ENCODE measurements at regions not wholly inside any gene's neighbourhood (a gene's known extent, or its start where the extent isn't known, plus 50 kb on each side); places are given as distances from the start of the nearest gene placed in this dataset.

- TF ChIP-seq, protein P1, sequence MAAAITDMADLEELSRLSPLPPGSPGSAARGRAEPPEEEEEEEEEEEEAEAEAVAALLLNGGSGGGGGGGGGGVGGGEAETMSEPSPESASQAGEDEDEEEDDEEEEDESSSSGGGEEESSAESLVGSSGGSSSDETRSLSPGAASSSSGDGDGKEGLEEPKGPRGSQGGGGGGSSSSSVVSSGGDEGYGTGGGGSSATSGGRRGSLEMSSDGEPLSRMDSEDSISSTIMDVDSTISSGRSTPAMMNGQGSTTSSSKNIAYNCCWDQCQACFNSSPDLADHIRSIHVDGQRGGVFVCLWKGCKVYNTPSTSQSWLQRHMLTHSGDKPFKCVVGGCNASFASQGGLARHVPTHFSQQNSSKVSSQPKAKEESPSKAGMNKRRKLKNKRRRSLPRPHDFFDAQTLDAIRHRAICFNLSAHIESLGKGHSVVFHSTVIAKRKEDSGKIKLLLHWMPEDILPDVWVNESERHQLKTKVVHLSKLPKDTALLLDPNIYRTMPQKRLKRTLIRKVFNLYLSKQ (tag by site-specific recombination; IDR thresholded peaks at IDR 0.05; ENCODE audit: borderline replicate concordance): no peak
- no peak for TF ChIP-seq ZNF747 (tag by site-specific recombination; IDR thresholded peaks at IDR 0.05)
- no peak for TF ChIP-seq ZNF843 (tag by site-specific recombination; IDR thresholded peaks at IDR 0.05)
- no peak for TF ChIP-seq ZFHX2 (tag by site-specific recombination; conservative IDR thresholded peaks at IDR 0.05)
- no peak for TF ChIP-seq ZNF521 (tag by site-specific recombination; IDR thresholded peaks at IDR 0.05)
- TF ChIP-seq ZFP37 (tag by site-specific recombination; IDR thresholded peaks at IDR 0.05): no peak
- TF ChIP-seq ZNF830 (tag by site-specific recombination; IDR thresholded peaks at IDR 0.05; ENCODE audit: low read depth): no peak
- no peak for TF ChIP-seq ZBTB8A (tag by site-specific recombination; IDR thresholded peaks at IDR 0.05)
- TF ChIP-seq ZNF138 (tag by site-specific recombination; IDR thresholded peaks at IDR 0.05; ENCODE audit: borderline replicate concordance): no peak
- TF ChIP-seq ZNF76 (tag by site-specific recombination; IDR thresholded peaks at IDR 0.05; ENCODE audit: borderline replicate concordance, low read depth): peak; percentile 38; the same call in 1 of the 2 replicates
- TF ChIP-seq ZNF596 (tag by site-specific recombination; IDR thresholded peaks at IDR 0.05): no peak
- TF ChIP-seq ZNF791 (tag by site-specific recombination; IDR thresholded peaks at IDR 0.05): no peak
Observed at GRCh38 chr6:6890400-6890858, 217.3 kb upstream of the RREB1 start (continued).

GRCh38 chr6:6891125-6891721, 216.5 kb upstream of the RREB1 start:
- CTCF ChIA-PET: interaction anchor here (1.1 kb wide), 1 partner anchor 143 kb away, joined by 4 read pairs; no protein-coding TSS in a partner anchor
- no peak overlapping the region for H3K27ac ChIP-seq (ENCODE audit: extremely low read depth, low read depth, low read length)
- H3K4me1 ChIP-seq (ENCODE audit: control insufficient read depth, insufficient read depth, low read length): no peaks in the 10 kb centered on the region
- H3K4me3 ChIP-seq (ENCODE audit: low read depth, low read length): no peak overlapping the region
- H3K9me3 ChIP-seq (ENCODE audit: control insufficient read depth, insufficient read depth, low read depth, low read length): no peaks in the 10 kb centered on the region
- peak; percentile 34; the same call in 1 of the 2 replicates for TF ChIP-seq SCRT2 (tag by site-specific recombination; IDR thresholded peaks at IDR 0.05)
- TF ChIP-seq YY2 (tag by site-specific recombination; IDR thresholded peaks at IDR 0.05): no peak
- TF ChIP-seq ZNF391 (tag by site-specific recombination; IDR thresholded peaks at IDR 0.05; ENCODE audit: borderline replicate concordance, low read depth): no peak
- no peaks in the 10 kb centered on the region for H3K36me3 ChIP-seq (ENCODE audit: control insufficient read depth in 2 of 2, insufficient read depth in 1 of 2, low read length in 2 of 2)
- POLR2A ChIA-PET: no interaction called here

DNA sequence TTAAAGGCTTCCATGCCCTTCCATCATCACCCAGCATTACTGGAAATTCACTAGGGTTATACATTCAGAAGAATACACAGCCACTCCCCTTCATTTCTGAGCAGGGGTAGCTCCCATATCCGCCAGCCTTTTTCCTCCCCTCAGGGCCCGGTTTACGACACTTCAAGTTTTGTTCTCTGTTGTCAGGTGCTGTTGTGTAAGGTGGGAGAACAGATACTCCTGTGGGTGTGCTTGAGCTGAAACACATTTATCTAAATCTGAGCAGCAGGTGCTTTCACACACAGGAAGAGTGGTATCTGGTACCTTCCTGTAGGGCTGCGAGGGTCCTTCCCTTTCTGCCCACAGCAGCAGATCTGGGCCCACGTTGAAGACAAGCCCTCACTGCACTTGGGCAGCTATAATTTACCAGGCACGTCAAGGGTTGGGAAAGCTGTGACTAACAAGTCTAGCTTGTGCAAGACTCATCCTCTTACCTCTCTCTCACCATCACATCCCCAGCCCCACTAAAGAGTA, 215.8 kb upstream of the RREB1 start:
- POLR2A ChIA-PET: no interaction called here
- TF ChIP-seq, protein P2, sequence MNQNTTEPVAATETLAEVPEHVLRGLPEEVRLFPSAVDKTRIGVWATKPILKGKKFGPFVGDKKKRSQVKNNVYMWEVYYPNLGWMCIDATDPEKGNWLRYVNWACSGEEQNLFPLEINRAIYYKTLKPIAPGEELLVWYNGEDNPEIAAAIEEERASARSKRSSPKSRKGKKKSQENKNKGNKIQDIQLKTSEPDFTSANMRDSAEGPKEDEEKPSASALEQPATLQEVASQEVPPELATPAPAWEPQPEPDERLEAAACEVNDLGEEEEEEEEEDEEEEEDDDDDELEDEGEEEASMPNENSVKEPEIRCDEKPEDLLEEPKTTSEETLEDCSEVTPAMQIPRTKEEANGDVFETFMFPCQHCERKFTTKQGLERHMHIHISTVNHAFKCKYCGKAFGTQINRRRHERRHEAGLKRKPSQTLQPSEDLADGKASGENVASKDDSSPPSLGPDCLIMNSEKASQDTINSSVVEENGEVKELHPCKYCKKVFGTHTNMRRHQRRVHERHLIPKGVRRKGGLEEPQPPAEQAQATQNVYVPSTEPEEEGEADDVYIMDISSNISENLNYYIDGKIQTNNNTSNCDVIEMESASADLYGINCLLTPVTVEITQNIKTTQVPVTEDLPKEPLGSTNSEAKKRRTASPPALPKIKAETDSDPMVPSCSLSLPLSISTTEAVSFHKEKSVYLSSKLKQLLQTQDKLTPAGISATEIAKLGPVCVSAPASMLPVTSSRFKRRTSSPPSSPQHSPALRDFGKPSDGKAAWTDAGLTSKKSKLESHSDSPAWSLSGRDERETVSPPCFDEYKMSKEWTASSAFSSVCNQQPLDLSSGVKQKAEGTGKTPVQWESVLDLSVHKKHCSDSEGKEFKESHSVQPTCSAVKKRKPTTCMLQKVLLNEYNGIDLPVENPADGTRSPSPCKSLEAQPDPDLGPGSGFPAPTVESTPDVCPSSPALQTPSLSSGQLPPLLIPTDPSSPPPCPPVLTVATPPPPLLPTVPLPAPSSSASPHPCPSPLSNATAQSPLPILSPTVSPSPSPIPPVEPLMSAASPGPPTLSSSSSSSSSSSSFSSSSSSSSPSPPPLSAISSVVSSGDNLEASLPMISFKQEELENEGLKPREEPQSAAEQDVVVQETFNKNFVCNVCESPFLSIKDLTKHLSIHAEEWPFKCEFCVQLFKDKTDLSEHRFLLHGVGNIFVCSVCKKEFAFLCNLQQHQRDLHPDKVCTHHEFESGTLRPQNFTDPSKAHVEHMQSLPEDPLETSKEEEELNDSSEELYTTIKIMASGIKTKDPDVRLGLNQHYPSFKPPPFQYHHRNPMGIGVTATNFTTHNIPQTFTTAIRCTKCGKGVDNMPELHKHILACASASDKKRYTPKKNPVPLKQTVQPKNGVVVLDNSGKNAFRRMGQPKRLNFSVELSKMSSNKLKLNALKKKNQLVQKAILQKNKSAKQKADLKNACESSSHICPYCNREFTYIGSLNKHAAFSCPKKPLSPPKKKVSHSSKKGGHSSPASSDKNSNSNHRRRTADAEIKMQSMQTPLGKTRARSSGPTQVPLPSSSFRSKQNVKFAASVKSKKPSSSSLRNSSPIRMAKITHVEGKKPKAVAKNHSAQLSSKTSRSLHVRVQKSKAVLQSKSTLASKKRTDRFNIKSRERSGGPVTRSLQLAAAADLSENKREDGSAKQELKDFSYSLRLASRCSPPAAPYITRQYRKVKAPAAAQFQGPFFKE (tag by site-specific recombination; IDR thresholded peaks at IDR 0.05; ENCODE audit: borderline replicate concordance): no peak
- TF ChIP-seq, protein P3, sequence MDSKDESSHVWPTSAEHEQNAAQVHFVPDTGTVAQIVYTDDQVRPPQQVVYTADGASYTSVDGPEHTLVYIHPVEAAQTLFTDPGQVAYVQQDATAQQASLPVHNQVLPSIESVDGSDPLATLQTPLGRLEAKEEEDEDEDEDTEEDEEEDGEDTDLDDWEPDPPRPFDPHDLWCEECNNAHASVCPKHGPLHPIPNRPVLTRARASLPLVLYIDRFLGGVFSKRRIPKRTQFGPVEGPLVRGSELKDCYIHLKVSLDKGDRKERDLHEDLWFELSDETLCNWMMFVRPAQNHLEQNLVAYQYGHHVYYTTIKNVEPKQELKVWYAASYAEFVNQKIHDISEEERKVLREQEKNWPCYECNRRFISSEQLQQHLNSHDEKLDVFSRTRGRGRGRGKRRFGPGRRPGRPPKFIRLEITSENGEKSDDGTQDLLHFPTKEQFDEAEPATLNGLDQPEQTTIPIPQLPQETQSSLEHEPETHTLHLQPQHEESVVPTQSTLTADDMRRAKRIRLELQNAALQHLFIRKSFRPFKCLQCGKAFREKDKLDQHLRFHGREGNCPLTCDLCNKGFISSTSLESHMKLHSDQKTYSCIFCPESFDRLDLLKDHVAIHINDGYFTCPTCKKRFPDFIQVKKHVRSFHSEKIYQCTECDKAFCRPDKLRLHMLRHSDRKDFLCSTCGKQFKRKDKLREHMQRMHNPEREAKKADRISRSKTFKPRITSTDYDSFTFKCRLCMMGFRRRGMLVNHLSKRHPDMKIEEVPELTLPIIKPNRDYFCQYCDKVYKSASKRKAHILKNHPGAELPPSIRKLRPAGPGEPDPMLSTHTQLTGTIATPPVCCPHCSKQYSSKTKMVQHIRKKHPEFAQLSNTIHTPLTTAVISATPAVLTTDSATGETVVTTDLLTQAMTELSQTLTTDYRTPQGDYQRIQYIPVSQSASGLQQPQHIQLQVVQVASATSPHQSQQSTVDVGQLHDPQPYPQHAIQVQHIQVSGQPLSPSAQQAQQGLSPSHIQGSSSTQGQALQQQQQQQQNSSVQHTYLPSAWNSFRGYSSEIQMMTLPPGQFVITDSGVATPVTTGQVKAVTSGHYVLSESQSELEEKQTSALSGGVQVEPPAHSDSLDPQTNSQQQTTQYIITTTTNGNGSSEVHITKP (tag by site-specific recombination; IDR thresholded peaks at IDR 0.05): no peak
- TF ChIP-seq ZNF530 (tag by site-specific recombination; IDR thresholded peaks at IDR 0.05; ENCODE audit: low read depth) (no peak), SETDB1 (IDR thresholded peaks at IDR 0.05; ENCODE audit: insufficient read length, low read length) (no peak)

More for the DNA sequence above, 215.8 kb upstream of the RREB1 start:
- no peak overlapping the region for H3K4me3 ChIP-seq (ENCODE audit: low read depth, low read length)
- CTCF ChIA-PET: interaction anchor here (1.1 kb wide), 1 partner anchor 142 kb away, joined by 4 read pairs; no protein-coding TSS in a partner anchor
- H3K27ac ChIP-seq (ENCODE audit: extremely low read depth, low read depth, low read length): no peak overlapping the region
- H3K4me1 ChIP-seq (ENCODE audit: control insufficient read depth, insufficient read depth, low read length): no peaks in the 10 kb centered on the region
- no peaks in the 10 kb centered on the region for H3K9me3 ChIP-seq (ENCODE audit: control insufficient read depth, insufficient read depth, low read depth, low read length)
- no peaks in the 10 kb centered on the region for H3K36me3 ChIP-seq (ENCODE audit: control insufficient read depth in 2 of 2, insufficient read depth in 1 of 2, low read length in 2 of 2)

Data from HEK293 (cell line).